Glutamatergic neuron (in vitro differentiated cells): ENCODE measurements at regions not wholly inside any gene's neighbourhood (a gene's known extent, or its start where the extent isn't known, plus 50 kb on each side); places are given as distances from the start of the nearest gene placed in this dataset.

Experiments used
- DNase-seq: peaks from one replicate; pipeline ENCODE4 v3.0.0; 2022
- H3K27ac Mint-ChIP-seq: one replicate; pipeline ENCODE4 v1.8.0; 2020; ENCODE audit warnings: mild to moderate bottlenecking, mixed read lengths, inconsistent platforms; ENCODE audit not compliant: unreplicated experiment
- H3K27me3 Mint-ChIP-seq: one replicate; pipeline ENCODE4 v1.8.0; 2020; ENCODE audit warnings: mild to moderate bottlenecking, moderate library complexity, mixed read lengths, inconsistent platforms; ENCODE audit not compliant: unreplicated experiment
- H3K36me3 Mint-ChIP-seq: one replicate; pipeline ENCODE4 v1.8.0; 2020; ENCODE audit warnings: mild to moderate bottlenecking, mixed read lengths, inconsistent platforms; ENCODE audit not compliant: unreplicated experiment
- H3K4me1 Mint-ChIP-seq: one replicate; pipeline ENCODE4 v1.8.0; 2020; ENCODE audit warnings: mild to moderate bottlenecking, low read depth, mixed read lengths, inconsistent platforms; ENCODE audit not compliant: unreplicated experiment
- H3K4me3 Mint-ChIP-seq: one replicate; pipeline ENCODE4 v1.8.0; 2020; ENCODE audit warnings: mild to moderate bottlenecking, mixed read lengths, inconsistent platforms; ENCODE audit not compliant: unreplicated experiment
- H3K9me3 Mint-ChIP-seq: one replicate; pipeline ENCODE4 v1.8.0; 2020; ENCODE audit warnings: mild to moderate bottlenecking, moderate library complexity, mixed read lengths, inconsistent platforms; ENCODE audit not compliant: unreplicated experiment
- TF ChIP-seq, protein P1 (sequence below): fragments of 200-600 bp; sonication (generic); IDR thresholded peaks from one replicate; pipeline ENCODE4 v1.5.0; 2021; ENCODE audit not compliant: partially characterized antibody, unreplicated experiment

DNA sequence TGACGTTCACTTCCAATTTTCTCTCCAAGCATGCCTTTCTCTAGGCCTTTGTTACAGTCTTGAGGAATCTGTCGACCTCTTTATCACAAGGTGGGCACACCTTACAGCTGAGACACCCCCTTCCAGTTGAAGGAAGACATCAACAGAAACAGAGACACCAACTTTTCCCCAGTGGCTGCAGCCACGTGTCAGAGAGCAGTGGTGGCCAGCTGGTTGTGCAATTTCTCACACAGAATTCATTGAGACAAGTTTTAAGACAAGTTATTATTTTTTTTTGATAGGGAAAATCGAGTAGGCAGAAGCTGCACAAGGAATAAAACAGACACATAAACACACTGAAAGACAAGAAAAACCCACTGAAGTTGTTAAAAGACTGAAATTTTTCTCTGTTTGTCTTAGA, 436.7 kb upstream of the MDFIC2 start:
- no peak overlapping the region for H3K4me3 Mint-ChIP-seq
- TF ChIP-seq, protein P1, sequence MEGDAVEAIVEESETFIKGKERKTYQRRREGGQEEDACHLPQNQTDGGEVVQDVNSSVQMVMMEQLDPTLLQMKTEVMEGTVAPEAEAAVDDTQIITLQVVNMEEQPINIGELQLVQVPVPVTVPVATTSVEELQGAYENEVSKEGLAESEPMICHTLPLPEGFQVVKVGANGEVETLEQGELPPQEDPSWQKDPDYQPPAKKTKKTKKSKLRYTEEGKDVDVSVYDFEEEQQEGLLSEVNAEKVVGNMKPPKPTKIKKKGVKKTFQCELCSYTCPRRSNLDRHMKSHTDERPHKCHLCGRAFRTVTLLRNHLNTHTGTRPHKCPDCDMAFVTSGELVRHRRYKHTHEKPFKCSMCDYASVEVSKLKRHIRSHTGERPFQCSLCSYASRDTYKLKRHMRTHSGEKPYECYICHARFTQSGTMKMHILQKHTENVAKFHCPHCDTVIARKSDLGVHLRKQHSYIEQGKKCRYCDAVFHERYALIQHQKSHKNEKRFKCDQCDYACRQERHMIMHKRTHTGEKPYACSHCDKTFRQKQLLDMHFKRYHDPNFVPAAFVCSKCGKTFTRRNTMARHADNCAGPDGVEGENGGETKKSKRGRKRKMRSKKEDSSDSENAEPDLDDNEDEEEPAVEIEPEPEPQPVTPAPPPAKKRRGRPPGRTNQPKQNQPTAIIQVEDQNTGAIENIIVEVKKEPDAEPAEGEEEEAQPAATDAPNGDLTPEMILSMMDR = no peak
- no peaks in the 10 kb centered on the region for H3K36me3 Mint-ChIP-seq
- peaks cover 1% of the 10 kb centered on the region for H3K27me3 Mint-ChIP-seq
- no peak for DNase-seq
- H3K9me3 Mint-ChIP-seq = no peaks in the 10 kb centered on the region
- no peak overlapping the region for H3K27ac Mint-ChIP-seq
- H3K4me1 Mint-ChIP-seq = peaks cover 3% of the 10 kb centered on the region

DNA sequence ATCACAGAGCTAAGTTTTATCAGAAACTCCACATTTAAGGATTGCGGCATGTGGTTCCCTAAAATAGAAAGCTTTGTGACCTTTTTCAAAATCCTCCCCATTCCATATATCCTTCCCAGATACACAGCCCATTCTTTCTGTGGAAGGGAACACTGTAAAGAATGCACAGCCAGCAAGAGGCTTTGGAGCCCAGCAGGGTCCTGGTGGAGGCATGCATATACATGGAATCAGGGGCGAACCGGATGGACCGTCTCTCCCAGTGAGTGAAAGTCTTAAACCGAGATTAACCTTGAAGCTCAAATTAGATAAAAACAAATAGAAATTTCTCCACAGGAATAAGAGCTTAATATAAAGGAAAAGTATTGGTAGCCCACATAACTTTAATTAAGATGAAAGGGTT, 436.2 kb upstream of the MDFIC2 start:
- Mint-ChIP-seq H3K9me3 (no peaks in the 10 kb centered on the region), H3K27me3 (peaks cover 1% of the 10 kb centered on the region), H3K36me3 (no peaks in the 10 kb centered on the region), H3K27ac (no peak overlapping the region), H3K4me3 (no peak overlapping the region), H3K4me1 (peaks cover 3% of the 10 kb centered on the region)
- TF ChIP-seq, protein P1 = no peak
- no peak for DNase-seq

DNA sequence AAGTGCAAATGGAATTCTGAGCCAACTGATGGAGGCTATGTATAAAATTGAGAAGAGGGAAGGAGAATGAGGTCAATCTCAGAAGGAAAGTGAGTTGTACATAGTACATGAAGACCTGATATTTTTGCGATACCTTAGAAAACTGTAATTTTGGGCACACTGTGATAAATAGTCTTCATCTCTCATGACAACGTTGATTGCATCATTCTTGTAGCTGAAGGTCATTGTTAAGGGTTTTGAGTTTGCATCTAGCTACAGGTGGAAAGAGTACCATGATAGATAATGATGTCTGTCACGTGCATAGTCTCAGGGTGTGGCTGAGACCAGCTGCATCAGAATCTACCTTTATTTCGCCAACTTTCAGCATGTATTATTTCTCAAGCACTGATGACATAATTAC, 435.4 kb upstream of the MDFIC2 start:
- DNase-seq = no peak
- Mint-ChIP-seq H3K4me1 (peaks cover 3% of the 10 kb centered on the region), H3K9me3 (no peaks in the 10 kb centered on the region), H3K27me3 (peaks cover 1% of the 10 kb centered on the region), H3K27ac (no peak overlapping the region), H3K4me3 (no peak overlapping the region), H3K36me3 (no peaks in the 10 kb centered on the region)
- TF ChIP-seq, protein P1 = no peak

DNA sequence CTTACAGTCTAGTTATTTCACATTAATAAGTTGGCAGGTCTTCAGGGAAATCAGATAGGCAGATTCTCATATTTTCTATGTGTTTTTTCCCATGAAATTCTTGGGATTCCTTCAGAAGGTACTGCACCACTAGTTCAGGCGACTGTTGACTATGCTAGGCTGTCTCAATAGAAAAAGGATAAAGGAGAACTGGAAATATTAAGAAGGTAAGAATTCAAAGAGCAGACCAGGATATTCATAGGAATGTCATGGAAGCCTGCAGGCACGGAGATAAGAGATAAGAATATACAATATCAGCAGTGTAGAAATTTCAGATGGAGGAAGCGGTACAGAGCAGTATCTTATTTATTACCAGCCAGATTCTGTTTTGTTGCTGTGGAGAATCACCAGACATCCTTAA, 432.1 kb upstream of the MDFIC2 start:
- Mint-ChIP-seq H3K4me3 (no peak overlapping the region), H3K27me3 (peaks cover 1% of the 10 kb centered on the region), H3K4me1 (peaks cover 3% of the 10 kb centered on the region), H3K36me3 (no peaks in the 10 kb centered on the region), H3K27ac (no peak overlapping the region), H3K9me3 (no peaks in the 10 kb centered on the region)
- no peak for DNase-seq
- TF ChIP-seq, protein P1 = no peak

DNA sequence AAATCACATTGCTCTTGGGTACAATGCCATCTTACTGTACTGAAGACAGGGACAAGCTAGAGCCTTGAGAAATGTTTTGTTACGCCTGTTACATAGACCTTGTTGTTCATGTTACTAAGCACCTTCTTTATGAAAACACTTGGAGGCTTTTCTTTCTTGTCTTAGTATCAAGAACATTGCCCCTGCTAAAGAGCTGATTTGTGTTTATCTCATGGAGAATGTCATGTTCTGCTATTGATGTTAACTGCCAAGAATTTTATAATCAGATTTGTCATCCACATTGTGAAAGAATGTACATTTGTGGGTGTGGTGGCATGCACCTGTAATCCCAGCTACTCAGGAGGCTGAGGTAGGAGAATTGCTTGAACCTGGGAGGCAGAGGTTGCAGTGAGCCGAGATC, 431.3 kb upstream of the MDFIC2 start:
- Mint-ChIP-seq H3K36me3 (no peaks in the 10 kb centered on the region), H3K27ac (no peak overlapping the region), H3K27me3 (peaks cover 1% of the 10 kb centered on the region), H3K4me3 (no peak overlapping the region), H3K9me3 (no peaks in the 10 kb centered on the region), H3K4me1 (no peaks in the 10 kb centered on the region)
- TF ChIP-seq, protein P1 = no peak
- no peak for DNase-seq
